Lower leg skin (tissue), 3 donors: ENCODE measurements at regions not wholly inside any gene's neighbourhood (a gene's known extent, or its start where the extent isn't known, plus 50 kb on each side); places are given as distances from the start of the nearest gene placed in this dataset.

ENCODE experiments used
- POLR2A ChIP-seq, 2 donors: fragments of 450-650 bp; IDR thresholded peaks; one replicate each; pipeline ENCODE4 v1.6.1; 2016 to 2017; ENCODE audit warnings: antibody characterized with exemption in 2 of 2, mild to moderate bottlenecking in 1 of 2, moderate library complexity in 1 of 2
- TF ChIP-seq, protein P1 (sequence below), 3 donors: fragments of 450-650 bp; IDR thresholded peaks; one replicate each; pipeline ENCODE4 v1.5.1; 2016; ENCODE audit warnings: antibody characterized with exemption in 3 of 3, mild to moderate bottlenecking in 3 of 3, moderate library complexity in 2 of 3

DNA sequence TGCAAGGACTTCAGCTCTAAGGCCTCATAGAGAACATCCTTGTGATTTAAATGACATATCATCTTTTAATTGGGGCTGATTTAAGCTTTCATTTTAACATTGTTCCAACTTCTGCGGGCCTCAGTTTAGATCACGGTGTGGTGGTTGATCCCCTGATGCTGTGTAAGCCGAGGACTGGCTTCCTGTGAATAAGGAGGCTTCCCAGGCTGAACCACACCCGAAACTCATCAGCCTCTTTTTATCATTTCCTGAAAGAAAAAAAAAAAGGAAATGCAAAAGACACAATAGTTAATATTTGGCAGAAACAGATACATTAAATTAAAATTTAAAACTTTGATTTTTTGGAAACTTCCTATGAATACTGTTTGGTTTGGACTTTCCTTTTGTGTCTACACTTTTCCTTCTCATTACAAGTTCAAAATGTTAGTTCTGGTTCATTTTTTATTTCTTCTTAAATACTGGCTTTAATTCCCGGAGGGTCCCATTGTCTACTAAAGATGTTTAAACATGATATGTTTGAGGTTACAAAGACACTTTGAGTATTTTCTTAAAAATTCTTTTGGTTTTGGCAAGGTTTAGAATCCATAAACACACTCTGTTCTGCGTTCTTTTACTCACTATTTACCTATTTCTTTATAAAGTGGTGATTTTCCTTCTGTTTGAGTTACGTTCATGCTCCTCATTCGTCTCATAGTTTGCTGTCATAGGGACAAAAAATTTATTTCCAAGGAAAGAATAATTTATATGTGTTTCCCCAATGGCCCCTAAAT lies 230.0 kb upstream of the SULF2 start:
- TF ChIP-seq, protein P1, sequence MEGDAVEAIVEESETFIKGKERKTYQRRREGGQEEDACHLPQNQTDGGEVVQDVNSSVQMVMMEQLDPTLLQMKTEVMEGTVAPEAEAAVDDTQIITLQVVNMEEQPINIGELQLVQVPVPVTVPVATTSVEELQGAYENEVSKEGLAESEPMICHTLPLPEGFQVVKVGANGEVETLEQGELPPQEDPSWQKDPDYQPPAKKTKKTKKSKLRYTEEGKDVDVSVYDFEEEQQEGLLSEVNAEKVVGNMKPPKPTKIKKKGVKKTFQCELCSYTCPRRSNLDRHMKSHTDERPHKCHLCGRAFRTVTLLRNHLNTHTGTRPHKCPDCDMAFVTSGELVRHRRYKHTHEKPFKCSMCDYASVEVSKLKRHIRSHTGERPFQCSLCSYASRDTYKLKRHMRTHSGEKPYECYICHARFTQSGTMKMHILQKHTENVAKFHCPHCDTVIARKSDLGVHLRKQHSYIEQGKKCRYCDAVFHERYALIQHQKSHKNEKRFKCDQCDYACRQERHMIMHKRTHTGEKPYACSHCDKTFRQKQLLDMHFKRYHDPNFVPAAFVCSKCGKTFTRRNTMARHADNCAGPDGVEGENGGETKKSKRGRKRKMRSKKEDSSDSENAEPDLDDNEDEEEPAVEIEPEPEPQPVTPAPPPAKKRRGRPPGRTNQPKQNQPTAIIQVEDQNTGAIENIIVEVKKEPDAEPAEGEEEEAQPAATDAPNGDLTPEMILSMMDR (IDR thresholded peaks at IDR 0.05) = no peak
- no peak for TF ChIP-seq POLR2A (IDR thresholded peaks at IDR 0.05)
